Stimulated activated CD4-positive, alpha-beta T cell treated with anti-CD3 and anti-CD28 coated beads, Interleukin-12 subunit alpha, Interleukin-12 subunit beta, amount 100 ng/mL, for 48 hours (primary cell): ENCODE measurements at regions not wholly inside any gene's neighbourhood (a gene's known extent, or its start where the extent isn't known, plus 50 kb on each side); places are given as distances from the start of the nearest gene placed in this dataset.
"Not testable (repeated sequence)": the region's sequence is repeated elsewhere in the genome, so short reads cannot be mapped to it uniquely, and the experiment has no call there.

Experiments used
- DNase-seq, 3 donors: peaks; one replicate each; pipeline ENCODE4 v3.0.0-alpha.2; 2020; ENCODE audit warnings: low read depth in 2 of 3, low spot score in 1 of 3

GRCh38 chr10:109214891-109215290, 708.4 kb downstream of the XPNPEP1 start:
- not testable (repeated sequence) for DNase-seq

GRCh38 chr10:109207361-109207760, 716.0 kb downstream of the XPNPEP1 start:
- DNase-seq = no peak

- no peak for DNase-seq
These were observed 717.3 kb downstream of the XPNPEP1 start for GRCh38 chr10:109205929-109206585.

GRCh38 chr10:109203646-109204353, 719.5 kb downstream of the XPNPEP1 start:
- no peak for DNase-seq

GRCh38 chr10:109202111-109202510, 721.2 kb downstream of the XPNPEP1 start:
- no peak for DNase-seq

- no peak for DNase-seq
These were observed 722.7 kb downstream of the XPNPEP1 start for GRCh38 chr10:109200646-109201045.

- no peak for DNase-seq
These were observed 731.5 kb downstream of the XPNPEP1 start for GRCh38 chr10:109191823-109192222.

- DNase-seq = no peak
These were observed 732.0 kb downstream of the XPNPEP1 start for GRCh38 chr10:109191341-109191740.

- no peak for DNase-seq
These were observed 735.6 kb downstream of the XPNPEP1 start for GRCh38 chr10:109187677-109188076.

- no peak for DNase-seq
These were observed 739.9 kb downstream of the XPNPEP1 start for GRCh38 chr10:109183366-109183765.

GRCh38 chr10:109178591-109178990, 744.7 kb downstream of the XPNPEP1 start:
- DNase-seq = no peak

GRCh38 chr10:109174526-109174925, 748.8 kb downstream of the XPNPEP1 start:
- DNase-seq = no peak

- DNase-seq = no peak
These were observed 749.4 kb downstream of the XPNPEP1 start for GRCh38 chr10:109173937-109174336.

GRCh38 chr10:109173121-109173520, 750.2 kb downstream of the XPNPEP1 start:
- DNase-seq = no peak

- DNase-seq = no peak
These were observed 756.4 kb downstream of the XPNPEP1 start for GRCh38 chr10:109166935-109167334.

- DNase-seq = no peak
These were observed 764.0 kb downstream of the XPNPEP1 start for GRCh38 chr10:109159351-109159750.

GRCh38 chr10:109156396-109156795, 766.9 kb downstream of the XPNPEP1 start:
- no peak for DNase-seq

- DNase-seq = no peak
These were observed 773.5 kb downstream of the XPNPEP1 start for GRCh38 chr10:109149666-109150350.

GRCh38 chr10:109127363-109127762, 795.9 kb downstream of the XPNPEP1 start:
- no peak for DNase-seq

- no peak for DNase-seq
These were observed 796.8 kb downstream of the XPNPEP1 start for GRCh38 chr10:109126541-109126940.

GRCh38 chr10:109126016-109126415, 797.3 kb downstream of the XPNPEP1 start:
- DNase-seq = no peak

GRCh38 chr10:109115179-109115578, 808.1 kb downstream of the XPNPEP1 start:
- no peak for DNase-seq
